H1 (cell line): ENCODE measurements at regions not wholly inside any gene's neighbourhood (a gene's known extent, or its start where the extent isn't known, plus 50 kb on each side); places are given as distances from the start of the nearest gene placed in this dataset.

Experiments used
- CTCF ChIA-PET: fragments of 300-600 bp; sonication (Branson Sonifier 250); formaldehyde crosslinking; loops from one replicate; lab custom pipeline; 2021; ENCODE audit not compliant: partially characterized antibody; lab: Charles Lee
- POLR2A ChIA-PET: fragments of 300-600 bp; sonication (Branson Sonifier 250); formaldehyde crosslinking; loops from one replicate; lab custom pipeline; 2021; ENCODE audit warnings: inconsistent platforms; ENCODE audit not compliant: partially characterized antibody; lab: Charles Lee
- DNase-seq, 2 experiments: peaks; one replicate each; pipeline versions ENCODE4 v3.0.0 to v3.0.0-alpha.2; 2010 to 2022; ENCODE audit warnings: low spot score in 2 of 2, low read depth in 1 of 2, mixed read lengths in 1 of 2
- FAIRE-seq: peaks from 2 replicates; lab custom pipeline; 2011; peaks lifted over from hg19 to GRCh38; lab: Jason Lieb, UNC
- H2AFZ ChIP-seq: 2 replicates; pipeline ENCODE4 v1.8.1; 2012; ENCODE audit warnings: low read length, inconsistent platforms
- H2AK5ac ChIP-seq: 2 replicates; pipeline ENCODE4 v1.6.1; 2013; ENCODE audit warnings: low read depth, low read length
- H2BK120ac ChIP-seq: replicated peaks from 2 replicates; pipeline ENCODE3; 2013; ENCODE audit warnings: low read depth, low read length, inconsistent platforms
- H2BK12ac ChIP-seq: 2 replicates; pipeline ENCODE4 v1.6.1; 2013; ENCODE audit warnings: low read depth, low read length
- H2BK15ac ChIP-seq: 2 replicates; pipeline ENCODE4 v1.6.1; 2013; ENCODE audit warnings: low read length
- H2BK20ac ChIP-seq: 2 replicates; pipeline ENCODE4 v1.6.1; 2013; ENCODE audit warnings: low read length
- H2BK5ac ChIP-seq: 2 replicates; pipeline ENCODE4 v1.6.1; 2013; ENCODE audit warnings: low read depth, low read length
- H3K14ac ChIP-seq: 2 replicates; pipeline ENCODE4 v1.6.1; 2013; ENCODE audit warnings: inconsistent platforms; ENCODE audit not compliant: insufficient read length
- H3K18ac ChIP-seq: 2 replicates; pipeline ENCODE4 v1.6.1; 2013; ENCODE audit warnings: low read length; ENCODE audit errors: extremely low read depth
- H3K23ac ChIP-seq: 2 replicates; pipeline ENCODE4 v1.6.1; 2013; ENCODE audit warnings: inconsistent platforms; ENCODE audit not compliant: insufficient read length
- H3K23me2 ChIP-seq: 2 replicates; pipeline ENCODE4 v1.6.1; 2013; ENCODE audit warnings: low read depth, low read length
- H3K27ac ChIP-seq: 2 replicates; pipeline ENCODE4 v1.6.1; 2011; ENCODE audit warnings: low read depth, low read length, inconsistent platforms
- H3K27me3 ChIP-seq, 4 experiments: replicated peaks in 1 of 4; 1 replicate in 1 of 4; 2 replicates in 3 of 4; pipeline versions ENCODE4 v1.6.1 to v1.8.1; 2011 to 2013; ENCODE audit warnings: low read length in 3 of 4, mild to moderate bottlenecking in 3 of 4, inconsistent platforms in 2 of 4, mixed read lengths in 2 of 4, moderate library complexity in 1 of 4; ENCODE audit not compliant: control insufficient read depth in 3 of 4, insufficient read depth in 3 of 4; ENCODE audit errors: extremely low read depth in 1 of 4
- H3K36me3 ChIP-seq, 4 experiments: 2 replicates each; pipeline versions ENCODE4 v1.6.1 to v1.8.1; 2011 to 2013; ENCODE audit warnings: mild to moderate bottlenecking in 4 of 4, low read length in 3 of 4, moderate library complexity in 2 of 4, control low read depth in 1 of 4, inconsistent platforms in 1 of 4; ENCODE audit not compliant: insufficient read depth in 4 of 4, control insufficient read depth in 2 of 4
- H3K4ac ChIP-seq: replicated peaks from 2 replicates; pipeline ENCODE3; 2013; ENCODE audit warnings: low read length, low read depth, mixed read lengths, inconsistent platforms; ENCODE audit not compliant: insufficient read length
- H3K4me1 ChIP-seq, 4 experiments: replicated peaks in 1 of 4; 1 replicate in 1 of 4; 2 replicates in 3 of 4; pipeline versions ENCODE4 v1.6.1 to v1.8.1; 2011 to 2013; ENCODE audit warnings: low read length in 3 of 4, inconsistent platforms in 2 of 4, mixed read lengths in 1 of 4; ENCODE audit not compliant: insufficient read depth in 4 of 4, control insufficient read depth in 3 of 4
- H3K4me2 ChIP-seq, 2 experiments: 2 replicates each; pipeline versions ENCODE4 v1.6.1 to v1.8.1; 2011 to 2013; ENCODE audit warnings: low read depth in 2 of 2, low read length in 2 of 2, control low read depth in 1 of 2, inconsistent platforms in 1 of 2, mild to moderate bottlenecking in 1 of 2; ENCODE audit not compliant: insufficient read depth in 1 of 2
- H3K4me3 ChIP-seq, 4 experiments: fragments of 200-600, 300-600 bp in 1 of 4; sonication (generic), shearing (Covaris generic), sonication (Bioruptor Twin) in 1 of 4; 2 replicates each; pipeline versions ENCODE4 v1.5.1 to v1.8.1; 2011 to 2016; ENCODE audit warnings: low read length in 4 of 4, low read depth in 3 of 4, control low read depth in 2 of 4, inconsistent platforms in 2 of 4, mild to moderate bottlenecking in 2 of 4, mixed read lengths in 1 of 4, moderate library complexity in 1 of 4; ENCODE audit not compliant: insufficient read depth in 2 of 4; ENCODE audit errors: extremely low read depth in 1 of 4
- H3K56ac ChIP-seq: replicated peaks from 2 replicates; pipeline ENCODE3; 2013; ENCODE audit warnings: low read depth, mild to moderate bottlenecking, mixed read lengths, low read length, inconsistent platforms; ENCODE audit not compliant: insufficient read length
- H3K79me1 ChIP-seq: 2 replicates; pipeline ENCODE4 v1.6.1; 2013; ENCODE audit warnings: low read depth, low read length, control low read depth
- H3K79me2 ChIP-seq, 2 experiments: 2 replicates each; pipeline versions ENCODE4 v1.6.1 to v1.8.1; 2012 to 2013; ENCODE audit warnings: low read length in 2 of 2, mild to moderate bottlenecking in 2 of 2, inconsistent platforms in 1 of 2; ENCODE audit not compliant: insufficient read depth in 2 of 2, control insufficient read depth in 1 of 2
- H3K9ac ChIP-seq, 4 experiments: replicated peaks in 1 of 4; 1 replicate in 1 of 4; 2 replicates in 3 of 4; pipeline versions ENCODE4 v1.6.1 to v1.8.1; 2011 to 2013; ENCODE audit warnings: low read depth in 3 of 4, low read length in 3 of 4, control low read depth in 2 of 4, mild to moderate bottlenecking in 2 of 4, moderate library complexity in 2 of 4, inconsistent platforms in 1 of 4; ENCODE audit errors: extremely low read depth in 1 of 4
- H3K9me3 ChIP-seq, 2 experiments: 2 replicates each; pipeline versions ENCODE4 v1.6.1 to v1.8.1; 2012 to 2013; ENCODE audit warnings: mild to moderate bottlenecking in 2 of 2, moderate library complexity in 2 of 2, control low read depth in 1 of 2, inconsistent platforms in 1 of 2, low read depth in 1 of 2, low read length in 1 of 2, mixed read lengths in 1 of 2; ENCODE audit not compliant: insufficient read depth in 2 of 2
- H4K20me1 ChIP-seq, 2 experiments: replicated peaks in 1 of 2; 2 replicates each; pipeline versions ENCODE3 to v1.8.1; 2011 to 2013; ENCODE audit warnings: inconsistent platforms in 2 of 2, low read length in 2 of 2, mild to moderate bottlenecking in 1 of 2; ENCODE audit not compliant: insufficient read depth in 2 of 2, control insufficient read depth in 1 of 2
- H4K5ac ChIP-seq: 2 replicates; pipeline ENCODE4 v1.6.1; 2013; ENCODE audit warnings: low read length, low read depth, mixed read lengths, inconsistent platforms; ENCODE audit not compliant: insufficient read length
- H4K8ac ChIP-seq: 2 replicates; pipeline ENCODE4 v1.8.0; 2013; ENCODE audit warnings: mild to moderate bottlenecking, moderate library complexity, low read length, inconsistent platforms; ENCODE audit not compliant: insufficient read depth; ENCODE audit errors: extremely low read depth
- H4K91ac ChIP-seq: replicated peaks from 2 replicates; pipeline ENCODE3; 2013; ENCODE audit warnings: low read length, mixed read lengths, inconsistent platforms; ENCODE audit not compliant: insufficient read length
- BACH1 ChIP-seq: IDR thresholded peaks from 2 replicates; pipeline ENCODE4 v1.6.1; 2012; ENCODE audit warnings: low read length, improper control_type of control experiment
- GABPA ChIP-seq: IDR thresholded peaks from 2 replicates; pipeline ENCODE4 v1.6.1; 2011; ENCODE audit warnings: mild to moderate bottlenecking, low read length, moderate library complexity, borderline replicate concordance; ENCODE audit not compliant: insufficient read depth
- MAFK ChIP-seq: IDR thresholded peaks from 2 replicates; pipeline ENCODE4 v1.6.1; 2012; ENCODE audit warnings: low read depth, mild to moderate bottlenecking, improper control_type of control experiment, low read length
- SAP30 ChIP-seq: fragments of 300-600 bp; sonication (generic); IDR thresholded peaks from 2 replicates; pipeline ENCODE4 v1.7.1; 2012; ENCODE audit warnings: low read length, moderate library complexity, mild to moderate bottlenecking, inconsistent platforms; ENCODE audit not compliant: insufficient read depth, insufficient replicate concordance
- SIN3A ChIP-seq, 2 experiments: IDR thresholded peaks in 1 of 2; conservative IDR thresholded peaks in 1 of 2; 2 replicates each; pipeline ENCODE4 v1.6.1; 2011 to 2012; ENCODE audit warnings: low read length in 2 of 2, improper control_type of control experiment in 1 of 2, low read depth in 1 of 2, mild to moderate bottlenecking in 1 of 2
- SUZ12 ChIP-seq: fragments of 200-600 bp; sonication (generic); IDR thresholded peaks from 2 replicates; pipeline ENCODE4 v1.6.1; 2012; ENCODE audit warnings: mild to moderate bottlenecking, inconsistent platforms, low read length, moderate library complexity, mixed read lengths
- TAF1 ChIP-seq: IDR thresholded peaks from 2 replicates; pipeline ENCODE4 v1.6.1; 2011; ENCODE audit warnings: mild to moderate bottlenecking, low read depth, low read length
- TAF7 ChIP-seq: optimal IDR thresholded peaks from 2 replicates; pipeline ENCODE3; 2011; ENCODE audit warnings: low read depth, mild to moderate bottlenecking, inconsistent platforms, low read length, moderate library complexity, borderline replicate concordance
- WGBS, 2 experiments: shearing (Covaris generic) in 1 of 2; methylation state at CpG; one replicate each; pipeline versions ENCODE4 v1.1.6 to v1.1.7; 2013 to 2015; ENCODE audit warnings: low lambda C conversion rate in 2 of 2, mixed read lengths in 2 of 2, inconsistent platforms in 1 of 2, low coverage in 1 of 2, missing lambda C conversion rate in 1 of 2; ENCODE audit not compliant: insufficient replicate concordance in 2 of 2, insufficient coverage in 1 of 2, insufficient read length in 1 of 2; ENCODE audit errors: extremely low coverage in 1 of 2, missing lambda C conversion rate in 1 of 2; 5-methylcytosine and 5-hydroxymethylcytosine counted together
- TF ChIP-seq, protein P1 (sequence below), 3 experiments: IDR thresholded peaks; 1 replicate in 2 of 3; 2 replicates in 1 of 3; pipeline versions ENCODE4 v1.5.1 to v1.6.1; 2011; ENCODE audit warnings: low read length in 3 of 3, mild to moderate bottlenecking in 3 of 3, inconsistent platforms in 2 of 3, low read depth in 1 of 3, moderate library complexity in 1 of 3; ENCODE audit not compliant: insufficient read depth in 1 of 3; ENCODE audit errors: control extremely low read depth in 1 of 3

DNA sequence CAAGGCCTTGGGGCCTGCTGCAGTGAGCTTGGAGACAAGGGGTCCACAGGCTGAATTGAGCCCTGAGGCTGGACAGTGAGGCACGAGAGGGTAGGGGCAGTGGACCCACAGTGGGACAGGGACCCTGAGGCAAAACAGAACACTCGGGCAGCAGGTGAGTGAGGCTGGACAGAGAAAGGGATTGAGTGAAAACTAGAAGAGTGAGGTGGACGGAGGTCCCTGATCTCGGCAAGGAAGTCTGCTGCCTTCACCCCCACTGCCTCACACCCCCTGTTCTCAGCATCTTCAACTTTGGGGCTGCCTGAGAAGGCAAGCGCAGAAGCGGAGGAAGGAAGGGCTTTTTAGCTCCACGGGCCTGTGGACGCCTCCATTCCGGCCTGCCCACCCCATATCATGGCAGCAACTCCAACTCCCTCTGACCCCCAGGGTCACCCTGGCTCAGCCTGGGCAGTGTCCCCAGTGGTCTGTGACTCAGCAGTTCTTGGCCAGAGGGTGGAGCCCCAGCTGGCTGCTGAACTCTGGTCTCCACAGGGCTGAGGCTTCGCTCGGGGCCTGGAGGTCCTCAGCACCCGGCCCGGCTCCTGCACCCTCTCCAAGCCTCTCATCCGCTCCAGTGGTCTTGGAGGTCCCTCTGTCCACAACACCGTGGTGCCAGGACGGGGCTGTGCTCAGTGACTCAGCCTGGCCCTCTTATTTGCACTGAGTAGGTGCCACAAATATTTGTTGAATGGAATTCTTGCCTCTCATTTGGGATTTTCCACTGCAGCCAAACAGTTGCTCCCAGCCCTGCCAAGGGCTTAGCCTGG, 60.0 kb upstream of the EPS8L3 start:
- Histone ChIP-seq H4K91ac (peak overlapping the region; percentile 91), H3K18ac (0 out of 2 replicates have a peak overlapping the region, but pooled peaks have one; percentile 24), H3K27ac (no peak overlapping the region), H3K4me2 (no peak overlapping the region), H2BK12ac (no peak overlapping the region), H3K4me3 (no peak overlapping the region), H2BK5ac (peak overlapping the region; percentile 63), H2BK120ac (peak overlapping the region; percentile 56), H3K79me1 (no peaks in the 10 kb centered on the region), H4K20me1 (no peaks in the 10 kb centered on the region), H3K36me3 (no peaks in the 10 kb centered on the region), H3K14ac (no peak overlapping the region), H2BK20ac (peak overlapping the region; percentile 80; the same call in 1 of the 2 replicates), H3K79me2 (no peaks in the 10 kb centered on the region), H3K56ac (peak overlapping the region; percentile 32), H3K9me3 (no peaks in the 10 kb centered on the region), H4K8ac (peak overlapping the region; percentile 53), H3K23me2 (no peaks in the 10 kb centered on the region), H3K27me3 (no peaks in the 10 kb centered on the region), H4K5ac (no peak overlapping the region), H2AK5ac (no peak overlapping the region), H3K4ac (peak overlapping the region; percentile 8), H3K9ac (no peak overlapping the region), H3K4me1 (peaks cover 0 to 5% (median 0%) of the 10 kb centered on the region in 4 experiments; a peak in 1 of 7 replicates), H3K23ac (no peak overlapping the region), H2BK15ac (no peak overlapping the region), H2AFZ (peak overlapping the region; percentile 97)
- POLR2A ChIA-PET = interaction anchor here (0.7 kb wide), 1 partner anchor 31 kb away, joined by 3 read pairs; no protein-coding TSS in a partner anchor
- CTCF ChIA-PET = interaction anchor here (1.2 to 1.6 kb wide), 2 partner anchors 50 to 54 kb away, joined by 4 to 5 read pairs; no protein-coding TSS in a partner anchor
- 92% methylated on average over 13 of the region's 16 CpGs; no CpG with 5 or more reads in 1 of the 2 experiments for WGBS, 2 experiments
- FAIRE-seq = no peak
- no peak for DNase-seq
- TF ChIP-seq, protein P1, sequence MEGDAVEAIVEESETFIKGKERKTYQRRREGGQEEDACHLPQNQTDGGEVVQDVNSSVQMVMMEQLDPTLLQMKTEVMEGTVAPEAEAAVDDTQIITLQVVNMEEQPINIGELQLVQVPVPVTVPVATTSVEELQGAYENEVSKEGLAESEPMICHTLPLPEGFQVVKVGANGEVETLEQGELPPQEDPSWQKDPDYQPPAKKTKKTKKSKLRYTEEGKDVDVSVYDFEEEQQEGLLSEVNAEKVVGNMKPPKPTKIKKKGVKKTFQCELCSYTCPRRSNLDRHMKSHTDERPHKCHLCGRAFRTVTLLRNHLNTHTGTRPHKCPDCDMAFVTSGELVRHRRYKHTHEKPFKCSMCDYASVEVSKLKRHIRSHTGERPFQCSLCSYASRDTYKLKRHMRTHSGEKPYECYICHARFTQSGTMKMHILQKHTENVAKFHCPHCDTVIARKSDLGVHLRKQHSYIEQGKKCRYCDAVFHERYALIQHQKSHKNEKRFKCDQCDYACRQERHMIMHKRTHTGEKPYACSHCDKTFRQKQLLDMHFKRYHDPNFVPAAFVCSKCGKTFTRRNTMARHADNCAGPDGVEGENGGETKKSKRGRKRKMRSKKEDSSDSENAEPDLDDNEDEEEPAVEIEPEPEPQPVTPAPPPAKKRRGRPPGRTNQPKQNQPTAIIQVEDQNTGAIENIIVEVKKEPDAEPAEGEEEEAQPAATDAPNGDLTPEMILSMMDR (IDR thresholded peaks at IDR 0.05; ENCODE audit: control extremely low read depth in 1 of 3, insufficient read depth in 1 of 3, low read depth in 1 of 3, low read length in 3 of 3) = no peak
- TF ChIP-seq MAFK = peak; percentile 35; the same call in 1 of the 2 replicates
- no peak for TF ChIP-seq TAF1
- peak; percentile 82 for TF ChIP-seq BACH1
- no peak for TF ChIP-seq SUZ12
- TF ChIP-seq SIN3A (conservative IDR thresholded peaks at IDR 0.05 in 1 of 2, IDR thresholded peaks at IDR 0.05 in 1 of 2; ENCODE audit: low read depth in 1 of 2, low read length in 2 of 2) = no peak
- no peak for TF ChIP-seq SAP30
- TF ChIP-seq TAF7 = no peak
- no peak for TF ChIP-seq GABPA
